ENCODE measurements at regions not wholly inside any gene's neighbourhood (a gene's known extent, or its start where the extent isn't known, plus 50 kb on each side); places are given as distances from the start of the nearest gene placed in this dataset.

- H3K4me3 ChIP-seq: no peak overlapping the region
- no peaks in the 10 kb centered on the region for H3K27me3 ChIP-seq
- no peaks in the 10 kb centered on the region for H3K9me3 ChIP-seq
- TF ChIP-seq POLR2AphosphoS5 (IDR thresholded peaks at IDR 0.05; ENCODE audit: insufficient read depth in 1 of 2, low read depth in 1 of 2) (no peak), POLR2A (IDR thresholded peaks at IDR 0.05) (no peak), CTCF (IDR thresholded peaks at IDR 0.05) (no peak)
- no peak overlapping the region for H3K27ac ChIP-seq
- DNase-seq (ENCODE audit: extremely low spot score in 2 of 2): no peak
- intact Hi-C loops (cut with DNase I): no loop called here
- no peaks in the 10 kb centered on the region for H3K36me3 ChIP-seq
- H3K4me1 ChIP-seq: no peaks in the 10 kb centered on the region
These were observed 469.1 kb downstream of the BTBD3 start for GRCh38 chr20:12386821-12387220.

DNA sequence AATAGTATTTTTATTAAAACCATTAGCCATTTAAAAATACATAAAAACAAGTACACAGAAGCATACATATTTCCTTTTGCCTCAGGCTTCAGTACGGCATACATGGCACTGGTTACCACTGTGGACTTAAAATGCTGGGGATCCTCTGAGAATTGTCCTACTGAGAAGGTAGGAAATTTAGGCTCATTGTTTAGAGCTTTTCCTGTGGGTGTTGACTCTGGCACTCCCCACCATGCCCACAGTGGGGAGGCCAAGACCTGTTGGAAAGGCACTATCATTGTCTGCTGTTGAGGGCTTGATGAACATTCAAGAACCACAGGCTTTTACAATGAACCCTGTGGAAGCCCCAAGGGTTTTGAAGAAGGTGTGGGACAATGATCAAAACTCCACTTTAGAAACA lies 473.4 kb downstream of the BTBD3 start:
- no peak for DNase-seq (ENCODE audit: extremely low spot score in 2 of 2)
- intact Hi-C loops (cut with DNase I): no loop called here
- no peaks in the 10 kb centered on the region for H3K36me3 ChIP-seq
- TF ChIP-seq POLR2A (IDR thresholded peaks at IDR 0.05) (no peak), CTCF (IDR thresholded peaks at IDR 0.05) (no peak), POLR2AphosphoS5 (IDR thresholded peaks at IDR 0.05; ENCODE audit: insufficient read depth in 1 of 2, low read depth in 1 of 2) (no peak)
- no peak overlapping the region for H3K4me3 ChIP-seq
- H3K27me3 ChIP-seq: no peaks in the 10 kb centered on the region
- H3K27ac ChIP-seq: no peak overlapping the region
- H3K9me3 ChIP-seq: no peaks in the 10 kb centered on the region
- no peaks in the 10 kb centered on the region for H3K4me1 ChIP-seq

- DNase-seq (ENCODE audit: extremely low spot score in 2 of 2): no peak
- Histone ChIP-seq H3K27me3 (no peaks in the 10 kb centered on the region), H3K9me3 (no peaks in the 10 kb centered on the region), H3K4me3 (no peak overlapping the region), H3K27ac (no peak overlapping the region), H3K4me1 (no peaks in the 10 kb centered on the region), H3K36me3 (no peaks in the 10 kb centered on the region)
- intact Hi-C loops (cut with DNase I): no loop called here
- TF ChIP-seq POLR2AphosphoS5 (IDR thresholded peaks at IDR 0.05; ENCODE audit: insufficient read depth in 1 of 2, low read depth in 1 of 2): no peak
- no peak for TF ChIP-seq POLR2A (IDR thresholded peaks at IDR 0.05)
- TF ChIP-seq CTCF (IDR thresholded peaks at IDR 0.05): no peak
These were observed 477.1 kb downstream of the BTBD3 start for GRCh38 chr20:12394786-12395185.

GRCh38 chr20:12395353-12395752 lies 477.7 kb downstream of the BTBD3 start:
- no peaks in the 10 kb centered on the region for H3K9me3 ChIP-seq
- H3K4me1 ChIP-seq: no peaks in the 10 kb centered on the region
- no peaks in the 10 kb centered on the region for H3K27me3 ChIP-seq
- no peak overlapping the region for H3K27ac ChIP-seq
- DNase-seq (ENCODE audit: extremely low spot score in 2 of 2): no peak
- intact Hi-C loops (cut with DNase I): no loop called here
- H3K4me3 ChIP-seq: no peak overlapping the region
- H3K36me3 ChIP-seq: no peaks in the 10 kb centered on the region
- TF ChIP-seq CTCF (IDR thresholded peaks at IDR 0.05): no peak
- no peak for TF ChIP-seq POLR2A (IDR thresholded peaks at IDR 0.05)
- TF ChIP-seq POLR2AphosphoS5 (IDR thresholded peaks at IDR 0.05; ENCODE audit: insufficient read depth in 1 of 2, low read depth in 1 of 2): no peak

- H3K27ac ChIP-seq: no peak overlapping the region
- no peaks in the 10 kb centered on the region for H3K36me3 ChIP-seq
- no peak for TF ChIP-seq POLR2A (IDR thresholded peaks at IDR 0.05)
- TF ChIP-seq CTCF (IDR thresholded peaks at IDR 0.05): no peak
- no peak for TF ChIP-seq POLR2AphosphoS5 (IDR thresholded peaks at IDR 0.05; ENCODE audit: insufficient read depth in 1 of 2, low read depth in 1 of 2)
- no peak overlapping the region for H3K4me3 ChIP-seq
- H3K4me1 ChIP-seq: no peaks in the 10 kb centered on the region
- intact Hi-C loops (cut with DNase I): no loop called here
- H3K27me3 ChIP-seq: no peaks in the 10 kb centered on the region
- no peaks in the 10 kb centered on the region for H3K9me3 ChIP-seq
- no peak for DNase-seq (ENCODE audit: extremely low spot score in 2 of 2)
These were observed 478.1 kb downstream of the BTBD3 start for GRCh38 chr20:12395760-12396159.

All from vagina (tissue), 2 donors.